ENCODE measurements at regions not wholly inside any gene's neighbourhood (a gene's known extent, or its start where the extent isn't known, plus 50 kb on each side); places are given as distances from the start of the nearest gene placed in this dataset.

DNA sequence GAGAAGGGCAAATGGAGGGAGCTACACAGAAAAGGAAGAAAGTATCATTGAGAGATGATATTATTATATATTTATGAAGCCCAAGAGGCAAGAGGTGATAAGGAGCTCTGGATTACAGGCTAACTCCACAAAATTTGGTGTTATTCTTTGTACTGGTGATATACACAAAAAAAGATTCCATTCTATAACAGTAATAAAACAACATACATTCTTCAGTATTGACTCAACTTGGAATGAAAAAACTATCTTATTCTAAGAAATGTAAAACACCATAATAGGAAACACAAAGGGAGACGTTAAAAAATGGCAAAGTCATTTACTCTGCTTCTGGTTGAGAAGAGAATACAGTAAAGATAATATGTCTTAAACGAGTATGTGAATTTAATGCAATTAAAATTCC, 99.4 kb downstream of the TEX35 start:
- no peak for TF ChIP-seq EZH2 (IDR thresholded peaks at IDR 0.05; ENCODE audit: low read depth)
- TF ChIP-seq, protein P1, sequence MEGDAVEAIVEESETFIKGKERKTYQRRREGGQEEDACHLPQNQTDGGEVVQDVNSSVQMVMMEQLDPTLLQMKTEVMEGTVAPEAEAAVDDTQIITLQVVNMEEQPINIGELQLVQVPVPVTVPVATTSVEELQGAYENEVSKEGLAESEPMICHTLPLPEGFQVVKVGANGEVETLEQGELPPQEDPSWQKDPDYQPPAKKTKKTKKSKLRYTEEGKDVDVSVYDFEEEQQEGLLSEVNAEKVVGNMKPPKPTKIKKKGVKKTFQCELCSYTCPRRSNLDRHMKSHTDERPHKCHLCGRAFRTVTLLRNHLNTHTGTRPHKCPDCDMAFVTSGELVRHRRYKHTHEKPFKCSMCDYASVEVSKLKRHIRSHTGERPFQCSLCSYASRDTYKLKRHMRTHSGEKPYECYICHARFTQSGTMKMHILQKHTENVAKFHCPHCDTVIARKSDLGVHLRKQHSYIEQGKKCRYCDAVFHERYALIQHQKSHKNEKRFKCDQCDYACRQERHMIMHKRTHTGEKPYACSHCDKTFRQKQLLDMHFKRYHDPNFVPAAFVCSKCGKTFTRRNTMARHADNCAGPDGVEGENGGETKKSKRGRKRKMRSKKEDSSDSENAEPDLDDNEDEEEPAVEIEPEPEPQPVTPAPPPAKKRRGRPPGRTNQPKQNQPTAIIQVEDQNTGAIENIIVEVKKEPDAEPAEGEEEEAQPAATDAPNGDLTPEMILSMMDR (conservative IDR thresholded peaks at IDR 0.05): no peak
- Histone ChIP-seq H3K9me3 (ENCODE audit: insufficient read depth, low read depth) (peaks cover 6% of the 10 kb centered on the region; the same call in 1 of the 2 replicates), H2AFZ (no peak overlapping the region), H4K20me1 (ENCODE audit: insufficient read depth) (no peaks in the 10 kb centered on the region), H3K27ac (no peak overlapping the region), H3K27me3 (ENCODE audit: insufficient read depth, low read depth) (no peaks in the 10 kb centered on the region), H3F3A (ENCODE audit: insufficient read depth, low read depth) (peaks cover 46% of the 10 kb centered on the region), H3K36me3 (ENCODE audit: low read depth) (no peaks in the 10 kb centered on the region), H3K9me2 (ENCODE audit: insufficient read depth) (no peaks in the 10 kb centered on the region), H3K79me2 (ENCODE audit: low read depth) (no peaks in the 10 kb centered on the region), H3K4me3 (no peak overlapping the region), H3K4me2 (no peak overlapping the region; the same call in 1 of the 2 replicates), H3K4me1 (replicated peaks; ENCODE audit: insufficient read depth) (peaks cover 44% of the 10 kb centered on the region)
- intact Hi-C loops (cut with micrococcal nuclease; ENCODE audit: unreplicated experiment): no loop called here
- DNase-seq: no peak
- POLR2A ChIA-PET (ENCODE audit: unreplicated experiment): interaction anchor here (0.5 to 0.8 kb wide), 3 partner anchors 10 to 273 kb away, joined by 3 to 7 read pairs (median 3); no protein-coding TSS in a partner anchor
- no TSS peak for BruUV-seq (replicated peaks)
- CTCF ChIA-PET: no interaction called here

DNA sequence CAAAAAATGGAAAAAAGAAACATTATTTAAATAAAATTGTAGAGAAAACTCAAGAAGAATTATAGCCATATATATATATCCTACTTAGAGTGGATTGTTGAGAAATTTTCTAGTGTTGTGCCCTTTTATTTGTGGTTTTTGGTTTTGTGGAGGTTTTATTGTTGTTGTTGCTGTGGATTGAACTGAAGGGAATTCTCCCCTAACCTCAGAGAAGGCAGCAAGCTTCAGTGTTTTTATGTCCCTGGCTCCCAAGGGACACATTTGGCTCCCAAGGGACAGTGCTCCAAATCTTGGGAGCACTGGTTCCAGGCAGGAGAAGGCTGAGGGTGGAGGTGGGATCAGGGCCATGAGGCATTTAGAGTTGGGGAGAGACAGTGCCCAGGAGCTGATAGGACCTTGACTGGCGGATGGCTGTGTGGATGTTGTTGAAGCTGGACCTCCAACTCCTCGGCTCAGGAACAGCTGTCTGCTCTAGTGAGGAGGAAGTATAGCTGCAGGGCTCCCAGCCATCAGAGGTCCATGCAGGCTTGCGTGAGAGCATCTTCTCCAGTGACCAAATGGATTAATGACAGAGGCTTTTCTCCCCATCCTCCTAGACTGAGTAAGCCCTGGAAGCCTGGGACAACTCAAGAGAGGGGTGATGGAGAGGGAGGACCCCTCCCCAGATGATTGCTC, 100.5 kb downstream of the TEX35 start:
- ChIA-PET CTCF (no interaction called here), POLR2A (ENCODE audit: unreplicated experiment) (no interaction called here)
- Histone ChIP-seq H4K20me1 (ENCODE audit: insufficient read depth) (no peaks in the 10 kb centered on the region), H3K4me3 (no peak overlapping the region), H2AFZ (no peak overlapping the region), H3K36me3 (ENCODE audit: low read depth) (no peaks in the 10 kb centered on the region), H3F3A (ENCODE audit: insufficient read depth, low read depth) (peaks cover 35% of the 10 kb centered on the region), H3K27me3 (ENCODE audit: insufficient read depth, low read depth) (no peaks in the 10 kb centered on the region), H3K79me2 (ENCODE audit: low read depth) (no peaks in the 10 kb centered on the region), H3K27ac (no peak overlapping the region), H3K9me3 (ENCODE audit: insufficient read depth, low read depth) (peaks cover 5% of the 10 kb centered on the region; the same call in 1 of the 2 replicates), H3K9me2 (ENCODE audit: insufficient read depth) (no peaks in the 10 kb centered on the region), H3K4me2 (no peak overlapping the region), H3K4me1 (replicated peaks; ENCODE audit: insufficient read depth) (peaks cover 35% of the 10 kb centered on the region)
- TF ChIP-seq, protein P1 (conservative IDR thresholded peaks at IDR 0.05): no peak
- no peak for TF ChIP-seq EZH2 (IDR thresholded peaks at IDR 0.05; ENCODE audit: low read depth)
- BruUV-seq (replicated peaks): no TSS peak
- DNase-seq: no peak
- intact Hi-C loops (cut with micrococcal nuclease; ENCODE audit: unreplicated experiment): no loop called here

DNA sequence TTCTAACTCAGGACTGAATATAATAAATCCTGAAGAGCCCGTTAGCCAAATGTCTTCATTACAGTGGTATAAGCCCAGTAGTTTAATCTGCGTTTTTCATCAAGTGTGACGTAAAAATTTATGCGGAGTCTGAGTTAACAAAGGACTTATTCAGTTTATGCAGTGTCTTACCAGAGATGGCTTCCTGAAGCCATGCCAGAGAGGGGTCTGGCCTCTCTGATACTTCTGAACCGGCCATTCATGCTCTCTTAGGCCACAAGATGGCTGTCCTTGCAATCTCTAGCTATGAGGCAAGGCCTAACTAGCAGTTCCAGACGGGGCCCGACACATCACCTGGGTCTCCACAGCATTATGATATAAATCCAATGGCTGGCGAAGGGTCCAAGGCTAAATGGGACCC, 101.4 kb downstream of the TEX35 start:
- intact Hi-C loops (cut with micrococcal nuclease; ENCODE audit: unreplicated experiment): no loop called here
- H2AFZ ChIP-seq: no peak overlapping the region

More for the DNA sequence above, 101.4 kb downstream of the TEX35 start:
- Histone ChIP-seq H3K9me2 (ENCODE audit: insufficient read depth) (no peaks in the 10 kb centered on the region), H3K4me3 (no peak overlapping the region), H3K4me1 (replicated peaks; ENCODE audit: insufficient read depth) (peaks cover 27% of the 10 kb centered on the region), H3F3A (ENCODE audit: insufficient read depth, low read depth) (peaks cover 26% of the 10 kb centered on the region), H3K79me2 (ENCODE audit: low read depth) (no peaks in the 10 kb centered on the region), H3K4me2 (no peak overlapping the region), H3K27ac (peak overlapping the region; percentile 36), H3K36me3 (ENCODE audit: low read depth) (no peaks in the 10 kb centered on the region), H3K9me3 (ENCODE audit: insufficient read depth, low read depth) (peaks cover 5% of the 10 kb centered on the region; the same call in 1 of the 2 replicates), H4K20me1 (ENCODE audit: insufficient read depth) (no peaks in the 10 kb centered on the region), H3K27me3 (ENCODE audit: insufficient read depth, low read depth) (no peaks in the 10 kb centered on the region)
- POLR2A ChIA-PET (ENCODE audit: unreplicated experiment): no interaction called here
- CTCF ChIA-PET: interaction anchor here (0.6 kb wide), 1 partner anchor 112 kb away, joined by 6 read pairs; no protein-coding TSS in a partner anchor
- BruUV-seq (replicated peaks): no TSS peak
- TF ChIP-seq EZH2 (IDR thresholded peaks at IDR 0.05; ENCODE audit: low read depth): no peak
- TF ChIP-seq, protein P1 (conservative IDR thresholded peaks at IDR 0.05): no peak
- DNase-seq: no peak

Measured in PC-9 (cell line).